SJCRH30 (cell line): ENCODE measurements at regions not wholly inside any gene's neighbourhood (a gene's known extent, or its start where the extent isn't known, plus 50 kb on each side); places are given as distances from the start of the nearest gene placed in this dataset.

Experiments
- DNase-seq, 2 experiments: peaks; one replicate each; pipeline ENCODE4 v3.0.0-alpha.2; 2015 to 2020
- H3K27ac ChIP-seq: fragments of 250-450 bp; sonication (Bioruptor Pico); 2 replicates; pipeline ENCODE4 v1.5.1; 2020; ENCODE audit warnings: mild to moderate bottlenecking, moderate library complexity
- H3K27me3 ChIP-seq: fragments of 250-450 bp; sonication (Bioruptor Pico); 2 replicates; pipeline ENCODE4 v1.5.1; 2020; ENCODE audit warnings: mild to moderate bottlenecking, moderate library complexity
- H3K36me3 ChIP-seq: fragments of 250-450 bp; sonication (Bioruptor Pico); 2 replicates; pipeline ENCODE4 v1.5.1; 2020; ENCODE audit warnings: mild to moderate bottlenecking, moderate library complexity
- H3K4me1 ChIP-seq: fragments of 250-450 bp; sonication (Bioruptor Pico); 2 replicates; pipeline ENCODE4 v1.5.1; 2020; ENCODE audit warnings: mild to moderate bottlenecking, moderate library complexity
- H3K4me3 ChIP-seq: fragments of 250-450 bp; sonication (Bioruptor Pico); 2 replicates; pipeline ENCODE4 v1.5.1; 2020; ENCODE audit warnings: mild to moderate bottlenecking, moderate library complexity
- H3K9me3 ChIP-seq: fragments of 250-450 bp; sonication (Bioruptor Pico); replicated peaks from 2 replicates; pipeline ENCODE4 v1.5.1; 2020; ENCODE audit warnings: mild to moderate bottlenecking, moderate library complexity

GRCh38 chr2:136392897-136393505 is 275.1 kb upstream of the CXCR4 start:
- Histone ChIP-seq H3K9me3 (no peaks in the 10 kb centered on the region), H3K27me3 (no peaks in the 10 kb centered on the region), H3K36me3 (no peaks in the 10 kb centered on the region), H3K4me1 (no peaks in the 10 kb centered on the region), H3K4me3 (no peak overlapping the region), H3K27ac (no peak overlapping the region)
- DNase-seq, result no peak

GRCh38 chr2:136389809-136390208 is 271.9 kb upstream of the CXCR4 start:
- Histone ChIP-seq H3K27me3 (no peaks in the 10 kb centered on the region), H3K27ac (no peak overlapping the region), H3K4me1 (peaks cover 12% of the 10 kb centered on the region), H3K9me3 (no peaks in the 10 kb centered on the region), H3K36me3 (no peaks in the 10 kb centered on the region), H3K4me3 (no peak overlapping the region)
- no peak for DNase-seq

- Histone ChIP-seq H3K27me3 (no peaks in the 10 kb centered on the region), H3K9me3 (no peaks in the 10 kb centered on the region), H3K36me3 (no peaks in the 10 kb centered on the region), H3K4me3 (no peak overlapping the region), H3K4me1 (peaks cover 44% of the 10 kb centered on the region), H3K27ac (no peak overlapping the region)
- peak in 1 of 2 experiments; percentile 27 for DNase-seq
Measured at GRCh38 chr2:136386046-136386445, 268.1 kb upstream of the CXCR4 start.

GRCh38 chr2:136384531-136385303 is 266.8 kb upstream of the CXCR4 start:
- H3K36me3 ChIP-seq, result no peaks in the 10 kb centered on the region
- peak overlapping the region; percentile 76 for H3K27ac ChIP-seq
- DNase-seq, result peak; percentile 78 to 94
- no peaks in the 10 kb centered on the region for H3K9me3 ChIP-seq
- peaks cover 44% of the 10 kb centered on the region for H3K4me1 ChIP-seq
- H3K4me3 ChIP-seq, result no peak overlapping the region
- H3K27me3 ChIP-seq, result no peaks in the 10 kb centered on the region

GRCh38 chr2:136383167-136383566 is 265.2 kb upstream of the CXCR4 start:
- no peak overlapping the region for H3K4me3 ChIP-seq
- H3K27me3 ChIP-seq, result no peaks in the 10 kb centered on the region
- DNase-seq, result peak in 1 of 2 experiments; percentile 46
- H3K27ac ChIP-seq, result peak overlapping the region; percentile 76
- no peaks in the 10 kb centered on the region for H3K36me3 ChIP-seq
- H3K4me1 ChIP-seq, result peaks cover 50% of the 10 kb centered on the region
- H3K9me3 ChIP-seq, result no peaks in the 10 kb centered on the region

GRCh38 chr2:136381722-136382633 is 264.0 kb upstream of the CXCR4 start:
- Histone ChIP-seq H3K27me3 (no peaks in the 10 kb centered on the region), H3K9me3 (no peaks in the 10 kb centered on the region), H3K4me1 (peaks cover 61% of the 10 kb centered on the region), H3K4me3 (peak overlapping the region; percentile 23), H3K27ac (peak overlapping the region; percentile 76), H3K36me3 (no peaks in the 10 kb centered on the region)
- DNase-seq, result peak; percentile 89 to 94

GRCh38 chr2:136381245-136381644 is 263.3 kb upstream of the CXCR4 start:
- no peaks in the 10 kb centered on the region for H3K9me3 ChIP-seq
- no peaks in the 10 kb centered on the region for H3K36me3 ChIP-seq
- DNase-seq, result no peak
- H3K27me3 ChIP-seq, result no peaks in the 10 kb centered on the region
- H3K4me1 ChIP-seq, result peaks cover 69% of the 10 kb centered on the region
- H3K27ac ChIP-seq, result peak overlapping the region; percentile 76
- no peak overlapping the region for H3K4me3 ChIP-seq

GRCh38 chr2:136378712-136379595 is 261.0 kb upstream of the CXCR4 start:
- peak; percentile 78 to 92 for DNase-seq
- Histone ChIP-seq H3K4me1 (peaks cover 57% of the 10 kb centered on the region), H3K9me3 (no peaks in the 10 kb centered on the region), H3K27me3 (no peaks in the 10 kb centered on the region), H3K27ac (peak overlapping the region; percentile 53), H3K36me3 (no peaks in the 10 kb centered on the region), H3K4me3 (no peak overlapping the region)

GRCh38 chr2:136377423-136378382 is 259.8 kb upstream of the CXCR4 start:
- Histone ChIP-seq H3K27me3 (no peaks in the 10 kb centered on the region), H3K4me3 (no peak overlapping the region), H3K4me1 (peaks cover 44% of the 10 kb centered on the region), H3K27ac (peak overlapping the region; percentile 53), H3K9me3 (no peaks in the 10 kb centered on the region), H3K36me3 (no peaks in the 10 kb centered on the region)
- peak; percentile 51 to 85 for DNase-seq

- DNase-seq, result peak; percentile 78 to 92
- Histone ChIP-seq H3K27me3 (no peaks in the 10 kb centered on the region), H3K36me3 (no peaks in the 10 kb centered on the region), H3K4me1 (peaks cover 37% of the 10 kb centered on the region), H3K4me3 (no peak overlapping the region), H3K9me3 (no peaks in the 10 kb centered on the region), H3K27ac (peak overlapping the region; percentile 53)
Measured at GRCh38 chr2:136376798-136377211, 258.9 kb upstream of the CXCR4 start.

GRCh38 chr2:136376211-136376610 is 258.3 kb upstream of the CXCR4 start:
- no peaks in the 10 kb centered on the region for H3K27me3 ChIP-seq
- peaks cover 31% of the 10 kb centered on the region for H3K4me1 ChIP-seq
- no peaks in the 10 kb centered on the region for H3K36me3 ChIP-seq
- peak overlapping the region; percentile 53 for H3K27ac ChIP-seq
- H3K4me3 ChIP-seq, result no peak overlapping the region
- no peaks in the 10 kb centered on the region for H3K9me3 ChIP-seq
- peak in 1 of 2 experiments; percentile 23 for DNase-seq

GRCh38 chr2:136375017-136375901 is 257.3 kb upstream of the CXCR4 start:
- Histone ChIP-seq H3K9me3 (no peaks in the 10 kb centered on the region), H3K27me3 (no peaks in the 10 kb centered on the region), H3K4me3 (no peak overlapping the region), H3K36me3 (no peaks in the 10 kb centered on the region), H3K4me1 (peaks cover 30% of the 10 kb centered on the region), H3K27ac (no peak overlapping the region)
- DNase-seq, result no peak
